22Rv1 (cell line): ENCODE measurements at regions not wholly inside any gene's neighbourhood (a gene's known extent, or its start where the extent isn't known, plus 50 kb on each side); places are given as distances from the start of the nearest gene placed in this dataset.

Experiments used
- CTCF ChIP-seq: fragments of 450-650 bp; IDR thresholded peaks from 2 replicates; pipeline ENCODE4 v1.5.1; 2017; ENCODE audit warnings: mild to moderate bottlenecking
- ZFX ChIP-seq: fragments of 450-650 bp; IDR thresholded peaks from 2 replicates; pipeline ENCODE4 v1.6.1; 2017; ENCODE audit warnings: antibody characterized with exemption, borderline replicate concordance

GRCh38 chr15:91414124-91414523 is 314.1 kb downstream of the SV2B start:
- TF ChIP-seq CTCF (no peak), ZFX (no peak)
